Mesenchymal stem cell (in vitro differentiated cells and primary cell): ENCODE measurements at regions not wholly inside any gene's neighbourhood (a gene's known extent, or its start where the extent isn't known, plus 50 kb on each side); places are given as distances from the start of the nearest gene placed in this dataset.

Experiments used
- DNase-seq: peaks from one replicate; pipeline ENCODE4 v3.0.0-alpha.2; 2013
- H2AFZ ChIP-seq: one replicate; pipeline ENCODE4 v1.6.1; 2013; ENCODE audit warnings: low read depth, mild to moderate bottlenecking, control low read depth, inconsistent platforms, low read length, moderate library complexity
- H2AK5ac ChIP-seq: 2 replicates; pipeline ENCODE4 v1.6.1; 2013; ENCODE audit warnings: low read length, moderate library complexity, mild to moderate bottlenecking, inconsistent platforms; ENCODE audit not compliant: severe bottlenecking
- H2BK120ac ChIP-seq: one replicate; pipeline ENCODE4 v1.6.1; 2013; ENCODE audit warnings: low read depth, mild to moderate bottlenecking, inconsistent platforms, low read length, moderate library complexity
- H2BK12ac ChIP-seq, 2 experiments: one replicate each; pipeline ENCODE4 v1.6.1; 2013; ENCODE audit warnings: inconsistent platforms in 2 of 2, low read length in 2 of 2, mild to moderate bottlenecking in 2 of 2, moderate library complexity in 2 of 2, control low read depth in 1 of 2
- H2BK15ac ChIP-seq: one replicate; pipeline ENCODE4 v1.6.1; 2013; ENCODE audit warnings: mild to moderate bottlenecking, low read depth, inconsistent platforms; ENCODE audit not compliant: poor library complexity, severe bottlenecking
- H2BK5ac ChIP-seq: 2 replicates; pipeline ENCODE4 v1.6.1; 2013; ENCODE audit warnings: low read depth, mild to moderate bottlenecking, low read length, control low read depth, inconsistent platforms; ENCODE audit not compliant: poor library complexity, severe bottlenecking
- H3K14ac ChIP-seq, 2 experiments: one replicate each; pipeline ENCODE4 v1.6.1; 2013; ENCODE audit warnings: inconsistent platforms in 2 of 2, low read length in 2 of 2, control low read depth in 1 of 2, mild to moderate bottlenecking in 1 of 2, moderate library complexity in 1 of 2
- H3K18ac ChIP-seq, 2 experiments: one replicate each; pipeline ENCODE4 v1.6.1; 2013; ENCODE audit warnings: inconsistent platforms in 2 of 2, low read length in 2 of 2, control low read depth in 1 of 2, low read depth in 1 of 2, mild to moderate bottlenecking in 1 of 2
- H3K23ac ChIP-seq, 2 experiments: one replicate each; pipeline ENCODE4 v1.6.1; 2013; ENCODE audit warnings: inconsistent platforms in 2 of 2, low read length in 2 of 2, mild to moderate bottlenecking in 2 of 2, moderate library complexity in 2 of 2, control low read depth in 1 of 2
- H3K27ac ChIP-seq: 2 replicates; pipeline ENCODE4 v1.5.1; 2013; ENCODE audit warnings: mild to moderate bottlenecking, moderate library complexity, low read length, control low read depth, inconsistent platforms; ENCODE audit not compliant: poor library complexity, severe bottlenecking
- H3K27me3 ChIP-seq, 2 experiments: 2 replicates each; pipeline versions ENCODE4 v1.6.1 to v1.7.0; 2013; ENCODE audit warnings: low read length in 2 of 2, mild to moderate bottlenecking in 2 of 2, moderate library complexity in 2 of 2, control low read depth in 1 of 2, inconsistent platforms in 1 of 2; ENCODE audit not compliant: control insufficient read depth in 1 of 2, insufficient read depth in 1 of 2
- H3K36me3 ChIP-seq, 2 experiments: 2 replicates each; pipeline versions ENCODE4 v1.6.1 to v1.7.0; 2013; ENCODE audit warnings: low read length in 2 of 2, control low read depth in 1 of 2, inconsistent platforms in 1 of 2, low read depth in 1 of 2, mild to moderate bottlenecking in 1 of 2; ENCODE audit not compliant: insufficient read depth in 2 of 2, control insufficient read depth in 1 of 2
- H3K4ac ChIP-seq, 2 experiments: one replicate each; pipeline ENCODE4 v1.6.1; 2013; ENCODE audit warnings: inconsistent platforms in 2 of 2, low read length in 2 of 2, mild to moderate bottlenecking in 2 of 2, moderate library complexity in 2 of 2, control low read depth in 1 of 2, low read depth in 1 of 2
- H3K4me1 ChIP-seq: 2 replicates; pipeline ENCODE4 v1.6.1; 2013; ENCODE audit warnings: low read depth, low read length, control low read depth; ENCODE audit not compliant: control insufficient read depth, insufficient read depth
- H3K4me2 ChIP-seq: 2 replicates; pipeline ENCODE4 v1.6.1; 2013; ENCODE audit warnings: low read length, mild to moderate bottlenecking, inconsistent platforms; ENCODE audit not compliant: poor library complexity, severe bottlenecking
- H3K4me3 ChIP-seq, 2 experiments: 2 replicates each; pipeline versions ENCODE4 v1.5.1 to v1.7.0; 2013; ENCODE audit warnings: low read length in 2 of 2, mild to moderate bottlenecking in 2 of 2, control low read depth in 1 of 2, low read depth in 1 of 2; ENCODE audit not compliant: insufficient read depth in 1 of 2
- H3K79me1 ChIP-seq: replicated peaks from 2 replicates; pipeline ENCODE4 v1.6.1; 2013; ENCODE audit warnings: mild to moderate bottlenecking, control low read depth, low read length, inconsistent platforms; ENCODE audit not compliant: poor library complexity, severe bottlenecking
- H3K9ac ChIP-seq: 2 replicates; pipeline ENCODE4 v1.7.0; 2013; ENCODE audit warnings: mild to moderate bottlenecking, low read length, moderate library complexity
- H3K9me3 ChIP-seq: 2 replicates; pipeline ENCODE4 v1.7.0; 2013; ENCODE audit warnings: mild to moderate bottlenecking, low read length; ENCODE audit not compliant: control insufficient read depth
- H4K8ac ChIP-seq: one replicate; pipeline ENCODE4 v1.6.1; 2013; ENCODE audit warnings: inconsistent platforms, mild to moderate bottlenecking, low read length, moderate library complexity
- H4K91ac ChIP-seq: one replicate; pipeline ENCODE4 v1.6.1; 2013; ENCODE audit warnings: mild to moderate bottlenecking, low read length, inconsistent platforms
- WGBS: methylation state at CpG from one replicate; pipeline ENCODE4 v1.1.7; 2013; ENCODE audit warnings: mixed read lengths; 5-methylcytosine and 5-hydroxymethylcytosine counted together

GRCh38 chr7:149616898-149617297 is 119.3 kb upstream of the ZNF746 start:
- WGBS = 95% methylated on average over 8 of the region's 8 CpGs
- Histone ChIP-seq H3K4me1 (peaks cover 2% of the 10 kb centered on the region), H3K79me1 (peaks cover 50% of the 10 kb centered on the region), H3K9ac (no peak overlapping the region), H2AFZ (no peak overlapping the region), H3K27me3 (no peaks in the 10 kb centered on the region), H4K91ac (no peak overlapping the region), H3K18ac (no peak overlapping the region), H3K23ac (no peak overlapping the region), H2BK5ac (no peak overlapping the region), H3K4me2 (no peak overlapping the region), H2BK120ac (no peak overlapping the region), H2BK12ac (no peak overlapping the region), H3K14ac (no peak overlapping the region), H2AK5ac (no peak overlapping the region), H4K8ac (no peak overlapping the region), H3K36me3 (peaks cover 76 to 94% of the 10 kb centered on the region in 2 experiments), H2BK15ac (no peak overlapping the region), H3K27ac (no peak overlapping the region), H3K4me3 (no peak overlapping the region), H3K9me3 (no peaks in the 10 kb centered on the region), H3K4ac (no peak overlapping the region)
- no peak for DNase-seq

GRCh38 chr7:149615690-149616270 is 118.2 kb upstream of the ZNF746 start:
- H3K27ac ChIP-seq = no peak overlapping the region
- H4K91ac ChIP-seq = no peak overlapping the region
- no peak overlapping the region for H3K23ac ChIP-seq
- no peak overlapping the region for H2BK5ac ChIP-seq
- no peak overlapping the region for H3K9ac ChIP-seq
- H2AK5ac ChIP-seq = no peak overlapping the region
- no peaks in the 10 kb centered on the region for H3K9me3 ChIP-seq
- H2BK15ac ChIP-seq = no peak overlapping the region
- H3K36me3 ChIP-seq = peaks cover 81 to 99% of the 10 kb centered on the region in 2 experiments
- no peaks in the 10 kb centered on the region for H3K27me3 ChIP-seq
- no peak overlapping the region for H3K4me2 ChIP-seq
- DNase-seq = no peak
- no peak overlapping the region for H2BK12ac ChIP-seq
- H3K18ac ChIP-seq = no peak overlapping the region
- no peak overlapping the region for H2BK120ac ChIP-seq
- H3K4ac ChIP-seq = no peak overlapping the region
- peaks cover 57% of the 10 kb centered on the region for H3K79me1 ChIP-seq
- WGBS = 97% methylated on average over 13 of the region's 13 CpGs
- peaks cover 2% of the 10 kb centered on the region for H3K4me1 ChIP-seq
- H2AFZ ChIP-seq = no peak overlapping the region
- H3K14ac ChIP-seq = no peak overlapping the region
- H3K4me3 ChIP-seq = no peak overlapping the region
- H4K8ac ChIP-seq = no peak overlapping the region

DNA sequence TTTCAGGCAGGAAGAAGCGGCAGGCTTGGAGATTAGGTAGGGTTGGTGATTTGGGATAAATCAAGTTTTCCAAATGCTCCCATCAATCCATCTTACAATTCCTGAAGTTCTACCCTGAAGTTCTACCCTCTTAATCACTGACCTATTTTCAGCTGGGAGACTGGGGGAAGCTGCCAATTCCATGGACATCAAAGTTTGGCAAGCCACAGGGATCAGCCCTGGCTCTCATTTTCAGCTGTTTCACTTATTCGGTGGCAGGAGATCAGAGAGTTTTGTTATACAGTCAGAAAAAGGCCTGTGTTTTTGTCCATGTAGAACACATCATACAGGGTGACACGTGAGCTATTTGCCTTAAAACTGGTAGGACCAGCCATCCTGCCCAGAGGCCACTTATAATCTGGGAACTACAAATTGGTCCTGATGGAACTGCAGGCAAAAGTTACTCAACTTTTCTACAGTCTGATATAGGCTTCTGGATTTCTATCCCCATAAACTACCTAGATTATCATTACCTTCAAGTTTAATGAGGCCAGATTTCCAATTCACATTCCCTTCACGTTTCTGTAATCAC is 112.9 kb upstream of the ZNF746 start:
- H3K23ac ChIP-seq = no peak overlapping the region
- H3K27me3 ChIP-seq = no peaks in the 10 kb centered on the region
- no peak overlapping the region for H4K91ac ChIP-seq
- no peak for DNase-seq
- no peaks in the 10 kb centered on the region for H3K4me1 ChIP-seq
- no peak overlapping the region for H3K18ac ChIP-seq
- no peak overlapping the region for H2BK15ac ChIP-seq
- H2BK120ac ChIP-seq = no peak overlapping the region
- H3K4ac ChIP-seq = no peak overlapping the region
- H3K9ac ChIP-seq = no peak overlapping the region
- 95% methylated on average over 3 of the region's 4 CpGs for WGBS
- H2BK5ac ChIP-seq = no peak overlapping the region
- no peak overlapping the region for H3K27ac ChIP-seq
- H4K8ac ChIP-seq = no peak overlapping the region
- H2AFZ ChIP-seq = no peak overlapping the region
- H3K36me3 ChIP-seq = peaks cover 62 to 94% of the 10 kb centered on the region in 2 experiments
- no peak overlapping the region for H3K4me2 ChIP-seq
- no peaks in the 10 kb centered on the region for H3K9me3 ChIP-seq
- H2BK12ac ChIP-seq = no peak overlapping the region
- no peak overlapping the region for H2AK5ac ChIP-seq
- H3K79me1 ChIP-seq = peaks cover 46% of the 10 kb centered on the region
- H3K4me3 ChIP-seq = no peak overlapping the region
- no peak overlapping the region for H3K14ac ChIP-seq

GRCh38 chr7:149608168-149608567 is 110.6 kb upstream of the ZNF746 start:
- no peak overlapping the region for H3K18ac ChIP-seq
- H3K27me3 ChIP-seq = no peaks in the 10 kb centered on the region
- H4K91ac ChIP-seq = no peak overlapping the region
- H3K27ac ChIP-seq = no peak overlapping the region
- no peaks in the 10 kb centered on the region for H3K9me3 ChIP-seq
- H3K79me1 ChIP-seq = peaks cover 49% of the 10 kb centered on the region
- H2BK120ac ChIP-seq = no peak overlapping the region
- H3K23ac ChIP-seq = no peak overlapping the region
- H3K4ac ChIP-seq = no peak overlapping the region
- H2BK12ac ChIP-seq = no peak overlapping the region
- no peak overlapping the region for H4K8ac ChIP-seq
- H2BK15ac ChIP-seq = no peak overlapping the region
- peaks cover 57 to 82% of the 10 kb centered on the region in 2 experiments for H3K36me3 ChIP-seq
- DNase-seq = no peak
- no peak overlapping the region for H3K14ac ChIP-seq
- no peak overlapping the region for H3K4me2 ChIP-seq
- no peaks in the 10 kb centered on the region for H3K4me1 ChIP-seq
- no peak overlapping the region for H2AK5ac ChIP-seq
- H3K9ac ChIP-seq = no peak overlapping the region
- no peak overlapping the region for H2BK5ac ChIP-seq
- no peak overlapping the region for H3K4me3 ChIP-seq
- WGBS = 100% methylated on average over 2 of the region's 2 CpGs
- no peak overlapping the region for H2AFZ ChIP-seq
